ENCODE measurements at regions not wholly inside any gene's neighbourhood (a gene's known extent, or its start where the extent isn't known, plus 50 kb on each side); places are given as distances from the start of the nearest gene placed in this dataset.

- no peak for DNase-seq
These were observed 73.3 kb upstream of the SOX1 start for GRCh38 chr13:111993691-111994090.

GRCh38 chr13:111994578-111994977, 72.4 kb upstream of the SOX1 start:
- DNase-seq = no peak

- DNase-seq = no peak
These were observed 67.6 kb upstream of the SOX1 start for GRCh38 chr13:111999352-111999751.

- no peak for DNase-seq
These were observed 66.1 kb upstream of the SOX1 start for GRCh38 chr13:112000888-112001287.

DNA sequence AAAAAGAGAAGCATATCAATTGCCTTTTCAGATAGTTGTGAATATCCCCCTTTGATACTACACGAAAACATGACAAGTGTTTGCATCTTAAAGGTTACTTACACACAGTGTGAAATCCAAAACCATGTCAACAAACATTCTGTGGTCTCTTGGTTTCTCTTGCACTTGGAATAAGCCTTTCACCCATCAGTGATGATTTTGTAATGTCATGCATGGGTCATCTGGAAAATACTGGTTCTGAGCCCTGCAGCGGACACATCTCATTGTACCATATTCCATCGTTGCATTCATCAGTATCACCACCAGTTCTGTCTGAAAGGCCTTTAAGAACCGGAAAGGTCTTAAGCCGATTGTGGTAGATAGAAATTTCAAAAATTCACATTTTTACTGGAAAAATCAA, 65.4 kb upstream of the SOX1 start:
- DNase-seq = no peak

- no peak for DNase-seq
These were observed 63.6 kb upstream of the SOX1 start for GRCh38 chr13:112003396-112003795.

- no peak for DNase-seq
These were observed 63.0 kb upstream of the SOX1 start for GRCh38 chr13:112003941-112004340.

DNA sequence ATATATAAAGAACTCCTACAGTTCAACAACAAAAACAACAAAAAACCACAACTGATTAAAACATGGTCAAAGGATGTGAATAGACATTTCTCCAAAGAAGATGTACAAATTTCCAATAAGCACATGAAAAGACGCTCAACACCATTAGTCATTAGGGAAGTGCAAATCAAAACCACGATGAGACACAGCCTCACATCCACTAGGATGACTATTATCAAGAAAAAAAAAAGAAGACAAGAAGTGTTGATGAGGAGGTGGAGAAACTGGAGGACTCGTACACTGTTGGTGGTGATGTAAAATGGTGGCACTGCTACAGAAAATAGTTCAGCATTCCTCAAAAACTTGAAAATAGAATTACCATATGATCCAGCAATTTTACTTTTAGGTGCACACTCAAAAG, 61.0 kb upstream of the SOX1 start:
- no peak for DNase-seq

- DNase-seq = no peak
These were observed 59.8 kb upstream of the SOX1 start for GRCh38 chr13:112007191-112007590.

GRCh38 chr13:112010714-112011113, 56.2 kb upstream of the SOX1 start:
- no peak for DNase-seq

DNA sequence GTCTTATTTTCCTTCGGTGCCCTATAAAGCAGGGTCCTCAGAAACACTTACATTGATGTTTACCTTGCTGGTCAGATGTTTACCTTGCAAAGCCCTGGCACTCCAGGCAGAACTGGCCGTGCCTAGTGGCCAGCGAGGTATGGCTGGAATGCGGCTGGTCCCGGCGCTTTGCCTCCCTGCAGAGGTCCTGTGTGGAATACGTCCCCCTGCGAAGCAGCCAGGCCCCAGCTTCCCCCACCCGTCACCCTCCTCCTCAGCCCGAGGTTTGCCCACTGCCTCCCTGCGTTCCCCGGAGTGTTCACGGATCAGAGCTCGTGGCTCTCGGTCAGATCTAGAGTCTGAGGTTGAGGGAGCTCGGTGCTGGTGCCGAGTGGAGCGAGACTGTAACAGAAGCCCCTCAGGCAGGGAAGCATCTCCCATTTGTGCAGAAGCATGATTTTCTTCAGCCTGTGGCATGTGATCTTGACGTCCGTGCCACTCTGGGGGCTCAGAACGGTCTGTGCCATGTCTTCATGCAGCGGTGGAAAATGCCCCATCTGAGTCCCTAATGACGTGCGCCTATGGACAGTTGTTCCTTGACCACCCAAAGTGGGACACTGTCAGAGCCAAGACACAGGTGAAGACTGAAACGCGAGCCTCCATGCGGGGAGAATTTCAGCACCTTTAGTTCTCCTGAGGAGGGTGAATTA, 54.8 kb upstream of the SOX1 start:
- no peak for DNase-seq

DNA sequence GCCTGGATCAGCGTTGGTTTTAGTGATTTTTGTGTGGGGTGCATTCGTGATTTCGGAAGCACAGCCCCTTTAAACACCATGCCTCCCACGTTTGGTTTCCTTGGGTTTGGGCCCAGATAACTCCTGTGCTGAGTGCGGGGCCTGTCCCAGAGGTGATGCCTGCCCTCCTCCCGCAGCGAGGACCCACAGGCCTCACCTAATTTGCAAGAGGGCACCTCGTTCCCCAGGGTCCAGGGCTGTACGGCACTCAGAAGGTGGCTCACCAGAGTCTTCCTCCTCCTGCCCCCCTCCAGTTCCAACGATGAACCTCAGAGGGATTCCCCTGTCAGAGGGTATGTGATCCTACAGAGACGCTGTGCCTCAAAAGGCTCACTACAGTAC, 54.3 kb upstream of the SOX1 start:
- DNase-seq = no peak

DNA sequence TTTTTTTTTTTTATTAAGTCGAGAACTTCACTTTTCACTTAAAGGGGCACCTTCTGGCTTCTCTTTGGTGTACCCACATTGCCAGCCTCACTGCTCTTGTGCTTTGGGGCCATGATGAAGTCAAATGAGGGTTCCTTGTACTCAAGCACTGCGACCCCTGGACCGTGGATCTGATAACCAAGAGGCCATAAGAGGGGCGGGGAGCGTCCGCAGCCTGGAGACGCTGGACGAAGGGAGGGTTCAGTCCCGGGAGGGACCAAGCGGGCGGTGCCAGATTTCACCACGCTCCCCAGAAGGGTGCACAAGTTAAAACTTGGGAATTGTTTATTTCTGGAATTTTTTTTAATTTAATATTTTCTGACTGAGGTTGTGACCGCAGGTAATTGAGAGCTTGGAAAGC, 53.3 kb upstream of the SOX1 start:
- no peak for DNase-seq

GRCh38 chr13:112014857-112015256, 52.1 kb upstream of the SOX1 start:
- DNase-seq = no peak

All from hypothalamus (tissue), 51 donors.